OCI-LY7 (cell line): ENCODE measurements at regions not wholly inside any gene's neighbourhood (a gene's known extent, or its start where the extent isn't known, plus 50 kb on each side); places are given as distances from the start of the nearest gene placed in this dataset.

Experiments
- BruUV-seq: library from RNA; stranded (reverse); fragments of 400-500 nt; replicated peaks from 2 replicates; lab custom pipeline; 2021; lab: Mats Ljungman, UMichigan
- CTCF ChIA-PET: fragments of 300-600 bp; sonication (Branson Sonifier 250); formaldehyde crosslinking; loops from one replicate; lab custom pipeline; 2022; ENCODE audit warnings: antibody characterized with exemption; ENCODE audit not compliant: unreplicated experiment; lab: Charles Lee
- POLR2A ChIA-PET: fragments of 300-600 bp; sonication (Branson Sonifier 250); formaldehyde crosslinking; loops from one replicate; lab custom pipeline; 2022; ENCODE audit warnings: antibody characterized with exemption; lab: Charles Lee
- DNase-seq: peaks from one replicate; pipeline ENCODE4 v3.0.0-alpha.2; 2015; ENCODE audit warnings: low spot score
- H2AFZ ChIP-seq: fragments of 200-600 bp; sonication (generic), shearing (Covaris generic); 2 replicates; pipeline ENCODE4 v1.6.1; 2014; ENCODE audit warnings: mild to moderate bottlenecking, antibody characterized with exemption, low read length, moderate library complexity
- H3K27ac ChIP-seq: fragments of 200-600 bp; sonication (generic); 2 replicates; pipeline ENCODE4 v1.5.1; 2014; ENCODE audit warnings: mixed run types, low read depth, mild to moderate bottlenecking, moderate library complexity, low read length, inconsistent platforms; ENCODE audit not compliant: poor library complexity, severe bottlenecking
- H3K36me3 ChIP-seq: fragments of 200-600 bp; sonication (generic); 2 replicates; pipeline ENCODE4 v1.6.1; 2014; ENCODE audit warnings: mild to moderate bottlenecking, antibody characterized with exemption, low read length, moderate library complexity, mixed read lengths; ENCODE audit not compliant: insufficient read depth
- H3K4me1 ChIP-seq: fragments of 200-600 bp; sonication (generic); 2 replicates; pipeline ENCODE4 v1.5.1; 2014; ENCODE audit warnings: mild to moderate bottlenecking, low read length; ENCODE audit not compliant: insufficient read depth, poor library complexity, severe bottlenecking
- H3K4me2 ChIP-seq: fragments of 200-600 bp; sonication (generic); 2 replicates; pipeline ENCODE4 v1.6.1; 2014; ENCODE audit warnings: mild to moderate bottlenecking, low read length
- H3K4me3 ChIP-seq: fragments of 200-600 bp; sonication (generic); 2 replicates; pipeline ENCODE4 v1.5.1; 2014; ENCODE audit warnings: mild to moderate bottlenecking, low read depth, low read length; ENCODE audit not compliant: poor library complexity, severe bottlenecking
- H3K79me2 ChIP-seq: fragments of 200-600 bp; sonication (generic); 2 replicates; pipeline ENCODE4 v1.6.1; 2016; ENCODE audit warnings: low read depth, mild to moderate bottlenecking, low read length, moderate library complexity, mixed read lengths; ENCODE audit not compliant: insufficient read depth
- H3K9me2 ChIP-seq: fragments of 200-600 bp; sonication (generic); 2 replicates; pipeline ENCODE4 v1.6.1; 2016; ENCODE audit warnings: mild to moderate bottlenecking, low read length, mixed read lengths; ENCODE audit not compliant: insufficient read depth
- H3K9me3 ChIP-seq: fragments of 200-600 bp; sonication (generic); 2 replicates; pipeline ENCODE4 v1.6.1; 2014; ENCODE audit warnings: mild to moderate bottlenecking, mixed run types, low read length, mixed read lengths
- H4K20me1 ChIP-seq: fragments of 200-600 bp; sonication (generic); 2 replicates; pipeline ENCODE4 v1.6.1; 2014; ENCODE audit warnings: mild to moderate bottlenecking, antibody characterized with exemption, low read length, moderate library complexity, mixed read lengths; ENCODE audit not compliant: insufficient read depth
- EZH2phosphoT487 ChIP-seq: fragments of 200-600 bp; sonication (generic); IDR thresholded peaks from 2 replicates; pipeline ENCODE4 v1.6.1; 2018; ENCODE audit warnings: low read depth, borderline replicate concordance, mild to moderate bottlenecking, mixed run types, antibody characterized with exemption, low read length, moderate library complexity, mixed read lengths
- intact Hi-C: fragments of 100-400 bp; cut with micrococcal nuclease; formaldehyde crosslinking; loops from one replicate; pipeline ENCODE4 v1.10.0; 2022; ENCODE audit not compliant: unreplicated experiment
- TF ChIP-seq, protein P1 (sequence below): fragments of 200-600 bp; sonication (generic); conservative IDR thresholded peaks from 2 replicates; pipeline ENCODE4 v1.5.1; 2014; ENCODE audit warnings: mild to moderate bottlenecking, antibody characterized with exemption, low read length, moderate library complexity, mixed read lengths

DNA sequence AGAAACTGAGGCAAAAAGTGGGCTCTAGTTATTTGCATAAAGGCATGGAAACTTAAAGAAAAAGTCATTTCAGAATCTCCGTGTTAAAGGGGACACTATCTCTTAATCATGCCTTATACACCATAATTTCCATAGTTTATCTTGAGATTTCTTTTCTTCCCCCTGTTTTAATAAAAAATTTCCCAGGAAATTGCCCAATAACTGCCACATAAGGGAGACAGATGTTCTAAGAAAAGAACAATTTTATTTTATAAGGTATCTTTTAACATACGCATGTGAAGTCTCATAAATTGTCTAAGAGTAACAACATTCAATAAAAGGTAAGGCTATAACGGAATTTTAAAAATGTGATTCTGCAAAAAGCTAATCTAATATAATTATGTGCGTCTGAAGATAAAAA is 371.3 kb downstream of the IRS2 start:
- Histone ChIP-seq H3K36me3 (no peaks in the 10 kb centered on the region), H3K79me2 (no peaks in the 10 kb centered on the region), H3K9me3 (no peaks in the 10 kb centered on the region), H3K4me3 (no peak overlapping the region), H2AFZ (no peak overlapping the region), H3K9me2 (no peaks in the 10 kb centered on the region), H3K4me2 (no peak overlapping the region), H4K20me1 (no peaks in the 10 kb centered on the region), H3K27ac (no peak overlapping the region), H3K4me1 (no peaks in the 10 kb centered on the region)
- no TSS peak for BruUV-seq
- intact Hi-C loops, result no loop called here
- ChIA-PET CTCF (no interaction called here), POLR2A (no interaction called here)
- DNase-seq, result no peak
- TF ChIP-seq EZH2phosphoT487, result no peak

DNA sequence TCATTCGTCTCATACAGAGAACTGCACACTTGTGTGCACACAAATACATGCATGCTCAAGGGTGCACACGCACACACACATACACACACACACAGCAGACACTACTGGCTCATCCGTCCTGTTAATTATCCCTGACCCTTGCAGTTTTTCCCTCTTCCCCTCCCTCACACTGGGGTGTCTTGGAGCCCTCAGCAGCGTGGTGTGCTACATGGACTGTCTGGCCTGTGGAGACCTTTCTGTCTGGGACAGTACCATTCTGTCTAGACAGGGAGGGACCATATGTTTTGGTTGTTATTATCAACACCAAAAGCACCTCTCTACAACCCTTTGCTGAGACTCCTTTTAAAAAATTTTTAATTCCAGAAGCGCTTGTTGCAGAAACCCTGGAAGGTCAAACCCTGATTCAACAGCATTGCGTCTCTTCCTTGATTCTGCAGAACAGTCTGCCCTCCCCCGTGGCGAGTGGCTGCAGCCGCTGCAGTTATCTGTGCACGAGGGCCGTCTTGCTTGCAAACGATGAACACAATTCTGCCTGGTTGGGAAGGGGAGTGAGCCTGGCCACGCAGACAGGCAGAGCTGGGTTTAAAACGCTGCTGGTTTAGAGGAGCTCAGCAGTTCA is 374.0 kb downstream of the IRS2 start:
- Histone ChIP-seq H3K9me3 (no peaks in the 10 kb centered on the region), H3K79me2 (no peaks in the 10 kb centered on the region), H4K20me1 (no peaks in the 10 kb centered on the region), H3K4me2 (no peak overlapping the region), H3K36me3 (no peaks in the 10 kb centered on the region), H2AFZ (no peak overlapping the region), H3K27ac (no peak overlapping the region), H3K4me1 (no peaks in the 10 kb centered on the region), H3K9me2 (no peaks in the 10 kb centered on the region), H3K4me3 (no peak overlapping the region)
- TF ChIP-seq, protein P1, sequence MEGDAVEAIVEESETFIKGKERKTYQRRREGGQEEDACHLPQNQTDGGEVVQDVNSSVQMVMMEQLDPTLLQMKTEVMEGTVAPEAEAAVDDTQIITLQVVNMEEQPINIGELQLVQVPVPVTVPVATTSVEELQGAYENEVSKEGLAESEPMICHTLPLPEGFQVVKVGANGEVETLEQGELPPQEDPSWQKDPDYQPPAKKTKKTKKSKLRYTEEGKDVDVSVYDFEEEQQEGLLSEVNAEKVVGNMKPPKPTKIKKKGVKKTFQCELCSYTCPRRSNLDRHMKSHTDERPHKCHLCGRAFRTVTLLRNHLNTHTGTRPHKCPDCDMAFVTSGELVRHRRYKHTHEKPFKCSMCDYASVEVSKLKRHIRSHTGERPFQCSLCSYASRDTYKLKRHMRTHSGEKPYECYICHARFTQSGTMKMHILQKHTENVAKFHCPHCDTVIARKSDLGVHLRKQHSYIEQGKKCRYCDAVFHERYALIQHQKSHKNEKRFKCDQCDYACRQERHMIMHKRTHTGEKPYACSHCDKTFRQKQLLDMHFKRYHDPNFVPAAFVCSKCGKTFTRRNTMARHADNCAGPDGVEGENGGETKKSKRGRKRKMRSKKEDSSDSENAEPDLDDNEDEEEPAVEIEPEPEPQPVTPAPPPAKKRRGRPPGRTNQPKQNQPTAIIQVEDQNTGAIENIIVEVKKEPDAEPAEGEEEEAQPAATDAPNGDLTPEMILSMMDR, result no peak
- TF ChIP-seq EZH2phosphoT487, result no peak
- no TSS peak for BruUV-seq
- DNase-seq, result no peak
- ChIA-PET CTCF (no interaction called here), POLR2A (interaction anchor here (0.5 kb wide), 1 partner anchor 1247 kb away, joined by 3 read pairs; no protein-coding TSS in a partner anchor)
- intact Hi-C loops, result no loop called here

DNA sequence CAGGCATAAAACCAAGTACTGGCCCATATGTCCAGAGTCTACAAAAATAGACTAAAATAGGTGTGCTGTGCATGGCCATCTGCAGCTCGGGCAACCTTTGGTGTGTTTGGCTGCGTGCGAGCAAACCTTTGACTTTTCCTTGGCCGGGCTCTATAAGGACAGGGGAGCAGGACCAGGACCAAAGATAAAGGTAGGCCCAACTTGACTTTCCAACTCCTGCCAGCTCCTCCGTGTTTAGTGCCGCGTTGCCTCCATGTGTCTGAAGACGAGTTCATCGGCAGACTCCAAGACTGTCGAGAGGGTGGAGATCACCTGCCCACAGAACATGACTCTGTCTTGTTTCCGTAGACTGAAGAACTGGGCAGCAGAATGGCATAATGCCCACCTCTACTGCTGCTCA is 375.5 kb downstream of the IRS2 start:
- no peaks in the 10 kb centered on the region for H3K9me3 ChIP-seq
- no peak overlapping the region for H3K4me2 ChIP-seq
- no peak overlapping the region for H3K4me3 ChIP-seq
- H3K36me3 ChIP-seq, result no peaks in the 10 kb centered on the region
- no TSS peak for BruUV-seq
- DNase-seq, result no peak
- POLR2A ChIA-PET, result no interaction called here
- no peaks in the 10 kb centered on the region for H3K9me2 ChIP-seq
- H3K27ac ChIP-seq, result no peak overlapping the region
- no peak for TF ChIP-seq EZH2phosphoT487
- TF ChIP-seq, protein P1, result no peak
- H3K4me1 ChIP-seq, result no peaks in the 10 kb centered on the region
- no peaks in the 10 kb centered on the region for H3K79me2 ChIP-seq
- no peaks in the 10 kb centered on the region for H4K20me1 ChIP-seq
- CTCF ChIA-PET, result no interaction called here
- intact Hi-C loops, result no loop called here
- H2AFZ ChIP-seq, result no peak overlapping the region
